Adrenal gland (tissue), 9 donors: ENCODE measurements at regions not wholly inside any gene's neighbourhood (a gene's known extent, or its start where the extent isn't known, plus 50 kb on each side); places are given as distances from the start of the nearest gene placed in this dataset.

Experiments used
- DNase-seq, 7 donors: peaks; one replicate each; pipeline ENCODE4 v3.0.0-alpha.2; 2019 to 2020
- H3K27ac ChIP-seq, 5 donors: fragments of 200-600 bp; sonication (generic) in 4 of 5; 1 replicate in 3 of 5; 2 replicates in 2 of 5; pipeline versions ENCODE4 v1.5.1 to v1.8.0; 2016 to 2020; ENCODE audit warnings: mild to moderate bottlenecking in 1 of 5
- H3K27me3 ChIP-seq: fragments of 200-600 bp; 2 replicates; pipeline ENCODE4 v1.8.0; 2021
- H3K36me3 ChIP-seq, 2 donors: fragments of 200-600 bp; replicated peaks in 1 of 2; 1 replicate in 1 of 2; 2 replicates in 1 of 2; pipeline versions ENCODE4 v1.5.1 to v1.8.0; 2018 to 2022
- H3K4me1 ChIP-seq, 2 donors: fragments of 200-600 bp; replicated peaks in 1 of 2; 1 replicate in 1 of 2; 2 replicates in 1 of 2; pipeline versions ENCODE4 v1.5.1 to v1.8.0; 2018 to 2021
- H3K4me3 ChIP-seq, 4 donors: fragments of 200-600 bp; sonication (generic) in 3 of 4; one replicate each; pipeline ENCODE4 v1.5.1; 2016 to 2018
- H3K9me3 ChIP-seq, 3 donors: fragments of 200-600 bp; sonication (generic) in 1 of 3; replicated peaks in 1 of 3; 1 replicate in 2 of 3; 2 replicates in 1 of 3; pipeline versions ENCODE4 v1.5.1 to v1.8.0; 2016 to 2021
- POLR2A ChIP-seq, 2 donors: fragments of 450-650 bp; IDR thresholded peaks; one replicate each; pipeline ENCODE4 v1.6.1; 2017; ENCODE audit warnings: antibody characterized with exemption in 2 of 2, mild to moderate bottlenecking in 2 of 2, moderate library complexity in 1 of 2
- WGBS, 4 donors: extraction: QIAGEN DNeasy Blood & Tissue Kit in 2 of 4; methylation state at CpG; one replicate each; pipeline versions ENCODE4 v1.1.5 to v1.1.7; 2013 to 2017; 5-methylcytosine and 5-hydroxymethylcytosine counted together
- intact Hi-C, 2 donors: fragments of 100-400 bp; cut with DNase I; formaldehyde crosslinking; loops; one replicate each; pipeline versions ENCODE4 v1.14.1 to v1.15.0; 2022 to 2023
- TF ChIP-seq, protein P1 (sequence below), 6 experiments: fragments of 450-650 bp in 4 of 6; fragments of 200-600 bp in 2 of 6; sonication (generic) in 1 of 6; IDR thresholded peaks; 1 replicate in 5 of 6; 2 replicates in 1 of 6; pipeline versions ENCODE4 v1.5.1 to v1.8.0; 2016 to 2021; ENCODE audit warnings: antibody characterized with exemption in 6 of 6, mild to moderate bottlenecking in 2 of 6, moderate library complexity in 1 of 6
- donor health status: healthy with polysubstance abuse.
- donor health status: Bipolar disorder and iron deficiency.
- donor health status: DM: yes; HTN: yes; CAD: no.
- donor health status: DM: no; HTN: no; CAD: no.
- donor health status: DM: no; HTN: no; CAD: no.

- Histone ChIP-seq H3K36me3 (no peaks in the 10 kb centered on the region), H3K27ac (no peak overlapping the region), H3K4me3 (no peak overlapping the region), H3K9me3 (no peaks in the 10 kb centered on the region), H3K27me3 (no peaks in the 10 kb centered on the region), H3K4me1 (no peaks in the 10 kb centered on the region)
- DNase-seq: no peak
- 46 to 66% (median 53%) methylated on average over 2 of the region's 2 CpGs for WGBS, 4 donors
- TF ChIP-seq POLR2A (IDR thresholded peaks at IDR 0.05): no peak
- TF ChIP-seq, protein P1, sequence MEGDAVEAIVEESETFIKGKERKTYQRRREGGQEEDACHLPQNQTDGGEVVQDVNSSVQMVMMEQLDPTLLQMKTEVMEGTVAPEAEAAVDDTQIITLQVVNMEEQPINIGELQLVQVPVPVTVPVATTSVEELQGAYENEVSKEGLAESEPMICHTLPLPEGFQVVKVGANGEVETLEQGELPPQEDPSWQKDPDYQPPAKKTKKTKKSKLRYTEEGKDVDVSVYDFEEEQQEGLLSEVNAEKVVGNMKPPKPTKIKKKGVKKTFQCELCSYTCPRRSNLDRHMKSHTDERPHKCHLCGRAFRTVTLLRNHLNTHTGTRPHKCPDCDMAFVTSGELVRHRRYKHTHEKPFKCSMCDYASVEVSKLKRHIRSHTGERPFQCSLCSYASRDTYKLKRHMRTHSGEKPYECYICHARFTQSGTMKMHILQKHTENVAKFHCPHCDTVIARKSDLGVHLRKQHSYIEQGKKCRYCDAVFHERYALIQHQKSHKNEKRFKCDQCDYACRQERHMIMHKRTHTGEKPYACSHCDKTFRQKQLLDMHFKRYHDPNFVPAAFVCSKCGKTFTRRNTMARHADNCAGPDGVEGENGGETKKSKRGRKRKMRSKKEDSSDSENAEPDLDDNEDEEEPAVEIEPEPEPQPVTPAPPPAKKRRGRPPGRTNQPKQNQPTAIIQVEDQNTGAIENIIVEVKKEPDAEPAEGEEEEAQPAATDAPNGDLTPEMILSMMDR (IDR thresholded peaks at IDR 0.05): no peak
- intact Hi-C loops: no loop called here
These were observed 328.0 kb upstream of the CRIM1 start for GRCh38 chr2:36027616-36028015.

GRCh38 chr2:36013064-36013463 is 342.5 kb upstream of the CRIM1 start:
- H3K27ac ChIP-seq: no peak overlapping the region
- 35 to 52% (median 37%) methylated on average over 1 of the region's 1 CpG for WGBS, 4 donors
- H3K27me3 ChIP-seq: no peaks in the 10 kb centered on the region

GRCh38 chr2:36006444-36006843 is 349.1 kb upstream of the CRIM1 start:
- DNase-seq: no peak
- no peak overlapping the region for H3K27ac ChIP-seq
- no peaks in the 10 kb centered on the region for H3K9me3 ChIP-seq
- intact Hi-C loops: no loop called here
- no peaks in the 10 kb centered on the region for H3K36me3 ChIP-seq
- H3K4me3 ChIP-seq: no peak overlapping the region
- no peak for TF ChIP-seq POLR2A (IDR thresholded peaks at IDR 0.05)
- TF ChIP-seq, protein P1 (IDR thresholded peaks at IDR 0.05): no peak
- H3K27me3 ChIP-seq: no peaks in the 10 kb centered on the region
- no peaks in the 10 kb centered on the region for H3K4me1 ChIP-seq
- WGBS, 4 donors: 71 to 85% (median 79%) methylated on average over 4 of the region's 4 CpGs

More at GRCh38 chr2:36013064-36013463, 342.5 kb upstream of the CRIM1 start:
- no peak overlapping the region for H3K4me3 ChIP-seq
- DNase-seq: no peak
- intact Hi-C loops: no loop called here
- no peaks in the 10 kb centered on the region for H3K36me3 ChIP-seq
- no peak for TF ChIP-seq POLR2A (IDR thresholded peaks at IDR 0.05)
- TF ChIP-seq, protein P1 (IDR thresholded peaks at IDR 0.05): no peak
- H3K4me1 ChIP-seq: no peaks in the 10 kb centered on the region
- no peaks in the 10 kb centered on the region for H3K9me3 ChIP-seq

DNA sequence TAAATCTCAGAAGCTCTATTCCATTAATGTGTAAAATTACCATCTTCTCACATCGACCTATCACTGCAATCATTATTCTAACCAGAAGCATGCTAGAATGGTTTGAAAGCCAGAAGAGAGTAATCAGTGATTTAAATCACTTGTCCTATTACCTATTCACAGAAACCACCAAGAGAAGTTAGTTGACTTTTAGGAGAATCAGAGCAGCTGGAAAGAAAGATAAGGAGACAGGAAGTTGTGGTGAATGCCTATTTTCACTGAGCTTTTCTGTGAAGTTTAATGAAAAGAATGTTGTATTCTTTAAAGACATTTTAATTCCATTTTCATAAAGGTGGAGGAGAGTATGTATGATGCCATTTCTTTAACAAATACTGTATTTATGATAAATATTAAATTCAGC is 352.6 kb upstream of the CRIM1 start:
- Histone ChIP-seq H3K36me3 (no peaks in the 10 kb centered on the region), H3K27me3 (no peaks in the 10 kb centered on the region), H3K27ac (no peak overlapping the region), H3K4me3 (no peak overlapping the region), H3K4me1 (no peaks in the 10 kb centered on the region), H3K9me3 (no peaks in the 10 kb centered on the region)
- intact Hi-C loops: no loop called here
- no peak for DNase-seq
- TF ChIP-seq POLR2A (IDR thresholded peaks at IDR 0.05): no peak
- TF ChIP-seq, protein P1 (IDR thresholded peaks at IDR 0.05): no peak
- 34 to 46% (median 42%) methylated on average over 1 of the region's 1 CpG for WGBS, 4 donors
